ENCODE measurements at regions not wholly inside any gene's neighbourhood (a gene's known extent, or its start where the extent isn't known, plus 50 kb on each side); places are given as distances from the start of the nearest gene placed in this dataset.

DNA sequence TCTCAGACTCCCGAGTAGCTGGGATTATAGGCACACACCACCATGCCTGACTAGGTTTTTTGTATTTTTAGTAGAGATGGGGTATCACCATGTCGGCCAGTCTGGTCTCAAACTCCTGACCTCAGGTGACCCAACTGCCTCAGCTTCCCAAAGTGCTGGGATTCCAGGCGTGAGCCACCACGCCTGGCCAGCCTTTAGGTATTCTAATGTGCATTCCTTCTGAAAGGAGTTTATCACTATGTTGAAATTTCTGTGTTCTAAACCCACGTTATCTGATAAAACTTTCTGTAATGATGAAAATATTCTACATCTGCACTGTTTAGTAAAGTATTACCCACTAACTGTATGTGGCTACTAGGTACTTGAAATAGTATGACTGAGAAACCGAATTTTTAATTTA lies 110.6 kb upstream of the IMMP2L start:
- no peaks in the 10 kb centered on the region for H3K9me1 ChIP-seq (ENCODE audit: control insufficient read depth, insufficient read depth, low read length)
- H3K79me2 ChIP-seq (ENCODE audit: control insufficient read depth, insufficient read depth, low read length) = no peaks in the 10 kb centered on the region
- peaks cover 6 to 20% of the 10 kb centered on the region in 2 experiments; a peak in 4 of 5 replicates for H3K27me3 ChIP-seq (ENCODE audit: control insufficient read depth in 2 of 2, insufficient read depth in 2 of 2, low read length in 2 of 2)
- CTCF ChIA-PET (ENCODE audit: low intra/inter-chr PET ratio) = no interaction called here
- WGBS (ENCODE audit: insufficient coverage, low coverage, missing lambda C conversion rate) = 0% methylated on average over 6 of the region's 6 CpGs
- H3K36me3 ChIP-seq (ENCODE audit: control insufficient read depth, insufficient read depth, low read length) = no peaks in the 10 kb centered on the region
- in situ Hi-C loops (cut with MboI) = no loop called here
- no peak for FAIRE-seq
- H3K4me3 ChIP-seq = no peak overlapping the region
- no peak for ATAC-seq
- H3K4me2 ChIP-seq (ENCODE audit: insufficient read depth, low read length) = no peak overlapping the region
- no peak for DNase-seq (ENCODE audit: extremely low read depth in 1 of 4, low spot score in 3 of 4)
- no peaks in the 10 kb centered on the region for H3K9me3 ChIP-seq (replicated peaks; ENCODE audit: control insufficient read depth, insufficient read depth, low read depth, low read length)
- POLR2A ChIA-PET = no interaction called here
- H3K27ac ChIP-seq (ENCODE audit: extremely low read depth, low read depth, low read length) = no peak overlapping the region
- no peak overlapping the region for H2AFZ ChIP-seq (ENCODE audit: low read depth, low read length)
- H3K9ac ChIP-seq (ENCODE audit: insufficient read depth in 1 of 2, low read depth in 2 of 2, low read length in 2 of 2) = no peak overlapping the region
- H3K4me1 ChIP-seq (replicated peaks in 1 of 2; ENCODE audit: control insufficient read depth in 2 of 2, insufficient read depth in 2 of 2, low read length in 2 of 2) = no peaks in the 10 kb centered on the region
- no TSS peak for BruUV-seq (replicated peaks)
- H4K20me1 ChIP-seq (replicated peaks; ENCODE audit: control insufficient read depth, insufficient read depth, low read length) = no peaks in the 10 kb centered on the region
- intact Hi-C loops (cut with micrococcal nuclease) = no loop called here
- TF ChIP-seq MLX (CRISPR knock-in tag; conservative IDR thresholded peaks at IDR 0.05) = no peak
- TF ChIP-seq BCLAF1 (IDR thresholded peaks at IDR 0.05; ENCODE audit: borderline replicate concordance in 1 of 2, control insufficient read depth in 1 of 2, low read depth in 2 of 2, low read length in 1 of 2) = no peak
- TF ChIP-seq, protein P1, sequence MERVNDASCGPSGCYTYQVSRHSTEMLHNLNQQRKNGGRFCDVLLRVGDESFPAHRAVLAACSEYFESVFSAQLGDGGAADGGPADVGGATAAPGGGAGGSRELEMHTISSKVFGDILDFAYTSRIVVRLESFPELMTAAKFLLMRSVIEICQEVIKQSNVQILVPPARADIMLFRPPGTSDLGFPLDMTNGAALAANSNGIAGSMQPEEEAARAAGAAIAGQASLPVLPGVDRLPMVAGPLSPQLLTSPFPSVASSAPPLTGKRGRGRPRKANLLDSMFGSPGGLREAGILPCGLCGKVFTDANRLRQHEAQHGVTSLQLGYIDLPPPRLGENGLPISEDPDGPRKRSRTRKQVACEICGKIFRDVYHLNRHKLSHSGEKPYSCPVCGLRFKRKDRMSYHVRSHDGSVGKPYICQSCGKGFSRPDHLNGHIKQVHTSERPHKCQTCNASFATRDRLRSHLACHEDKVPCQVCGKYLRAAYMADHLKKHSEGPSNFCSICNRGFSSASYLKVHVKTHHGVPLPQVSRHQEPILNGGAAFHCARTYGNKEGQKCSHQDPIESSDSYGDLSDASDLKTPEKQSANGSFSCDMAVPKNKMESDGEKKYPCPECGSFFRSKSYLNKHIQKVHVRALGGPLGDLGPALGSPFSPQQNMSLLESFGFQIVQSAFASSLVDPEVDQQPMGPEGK (CRISPR knock-in tag; IDR thresholded peaks at IDR 0.05; ENCODE audit: borderline replicate concordance) = no peak
- TF ChIP-seq ETV6 (IDR thresholded peaks at IDR 0.05; ENCODE audit: borderline replicate concordance in 1 of 2, low read depth in 2 of 2, low read length in 1 of 2) = no peak
- TF ChIP-seq ETV6 (CRISPR knock-in tag; IDR thresholded peaks at IDR 0.05; ENCODE audit: borderline replicate concordance) = no peak
- TF ChIP-seq ZNF23 (CRISPR knock-in tag; IDR thresholded peaks at IDR 0.05) = no peak
- no peak for TF ChIP-seq XRCC3 (IDR thresholded peaks at IDR 0.05)
- TF ChIP-seq DDX20 (tag; IDR thresholded peaks at IDR 0.05; ENCODE audit: low read depth) = no peak
- TF ChIP-seq XRCC4 (IDR thresholded peaks at IDR 0.05; ENCODE audit: extremely low read depth, insufficient read depth, insufficient read length) = no peak
- TF ChIP-seq ZNF740 (CRISPR knock-in tag; IDR thresholded peaks at IDR 0.05) = no peak
- no peak for TF ChIP-seq ZNF740 (tag; IDR thresholded peaks at IDR 0.05)
- no peak for TF ChIP-seq PCBP2 (IDR thresholded peaks at IDR 0.05; ENCODE audit: low read depth, low read length, poor library complexity, severe bottlenecking)
- TF ChIP-seq SIX5 (IDR thresholded peaks at IDR 0.05; ENCODE audit: borderline replicate concordance in 1 of 2, insufficient read depth in 1 of 2, low read depth in 1 of 2, low read length in 2 of 2) = no peak
- TF ChIP-seq FOXA3 (CRISPR knock-in tag; conservative IDR thresholded peaks at IDR 0.05 in 1 of 2, IDR thresholded peaks at IDR 0.05 in 1 of 2) = no peak
- no peak for TF ChIP-seq SRF (CRISPR knock-in tag; IDR thresholded peaks at IDR 0.05)
